Stimulated activated naive B cell treated with anti-CD40 and anti-IgM and Interleukin-4, amounts not matched to agents 10 μg/mL and 1 μg/mL and 100 μg/mL, for 72 hours (primary cell): ENCODE measurements at regions not wholly inside any gene's neighbourhood (a gene's known extent, or its start where the extent isn't known, plus 50 kb on each side); places are given as distances from the start of the nearest gene placed in this dataset.

Experiments used
- ATAC-seq, 2 donors: fragments of 150-1000 bp; cut with Tn5 transposase; replicated peaks; 2 replicates each; pipeline ENCODE4 v1.10.0; 2021; ENCODE audit warnings: moderate library complexity in 1 of 2
- DNase-seq: peaks from one replicate; pipeline ENCODE4 v3.0.0; 2021
- H3K27ac Mint-ChIP-seq: one replicate; pipeline ENCODE4 v1.8.0; 2022; ENCODE audit warnings: mild to moderate bottlenecking, mixed read lengths
- H3K27me3 Mint-ChIP-seq, 2 donors: one replicate each; pipeline ENCODE4 v1.8.0; 2022; ENCODE audit warnings: mixed read lengths in 2 of 2
- H3K36me3 Mint-ChIP-seq, 2 donors: one replicate each; pipeline ENCODE4 v1.8.0; 2022; ENCODE audit warnings: mixed read lengths in 2 of 2, mild to moderate bottlenecking in 1 of 2
- H3K4me1 Mint-ChIP-seq, 2 donors: one replicate each; pipeline ENCODE4 v1.8.0; 2022; ENCODE audit warnings: mixed read lengths in 2 of 2, mild to moderate bottlenecking in 1 of 2
- H3K4me3 Mint-ChIP-seq, 2 donors: one replicate each; pipeline ENCODE4 v1.8.0; 2022; ENCODE audit warnings: mild to moderate bottlenecking in 2 of 2, mixed read lengths in 2 of 2, moderate library complexity in 1 of 2
- H3K9me3 Mint-ChIP-seq, 2 donors: one replicate each; pipeline ENCODE4 v1.8.0; 2022; ENCODE audit warnings: mixed read lengths in 2 of 2, mild to moderate bottlenecking in 1 of 2

GRCh38 chr16:6133009-6133557 is 1035.5 kb upstream of the EEF2KMT start:
- H3K4me1 Mint-ChIP-seq, result no peaks in the 10 kb centered on the region
- H3K9me3 Mint-ChIP-seq, result peaks cover 4 to 6% of the 10 kb centered on the region in 2 donors
- H3K27ac Mint-ChIP-seq, result no peak overlapping the region

DNA sequence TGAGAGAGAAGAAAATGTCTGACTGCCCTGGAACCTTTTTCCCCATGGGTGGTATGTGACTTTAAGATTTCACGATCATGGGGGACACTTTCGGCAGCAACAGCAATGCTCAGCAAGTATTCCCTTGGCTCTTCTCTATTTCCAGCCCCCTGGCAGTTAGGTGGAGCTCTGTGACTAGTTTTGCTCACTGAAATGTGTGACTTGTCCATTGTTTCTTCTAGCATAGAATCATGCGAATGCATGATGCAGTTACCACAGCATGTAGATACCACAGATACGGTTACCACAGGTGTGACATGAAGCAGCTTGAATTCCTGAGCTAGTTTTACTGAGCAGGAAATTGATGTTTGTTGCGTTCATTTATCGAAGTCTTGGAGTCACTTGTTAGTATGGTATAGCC is 1034.5 kb upstream of the EEF2KMT start:
- H3K4me3 Mint-ChIP-seq, result no peak overlapping the region

More at GRCh38 chr16:6133009-6133557, 1035.5 kb upstream of the EEF2KMT start:
- H3K27me3 Mint-ChIP-seq, result no peaks in the 10 kb centered on the region
- no peak overlapping the region for H3K4me3 Mint-ChIP-seq
- no peak for DNase-seq
- ATAC-seq, result no peak
- no peaks in the 10 kb centered on the region for H3K36me3 Mint-ChIP-seq

GRCh38 chr16:6131526-6132050 is 1034.0 kb upstream of the EEF2KMT start:
- no peaks in the 10 kb centered on the region for H3K4me1 Mint-ChIP-seq
- H3K9me3 Mint-ChIP-seq, result peaks cover 4 to 6% of the 10 kb centered on the region in 2 donors
- H3K4me3 Mint-ChIP-seq, result no peak overlapping the region
- no peaks in the 10 kb centered on the region for H3K36me3 Mint-ChIP-seq
- DNase-seq, result no peak
- ATAC-seq, result no peak
- H3K27ac Mint-ChIP-seq, result no peak overlapping the region
- no peaks in the 10 kb centered on the region for H3K27me3 Mint-ChIP-seq

More for the DNA sequence above, 1034.5 kb upstream of the EEF2KMT start:
- DNase-seq (no peak), ATAC-seq (no peak)
- Mint-ChIP-seq H3K36me3 (no peaks in the 10 kb centered on the region), H3K27me3 (no peaks in the 10 kb centered on the region), H3K27ac (no peak overlapping the region), H3K4me1 (no peaks in the 10 kb centered on the region), H3K9me3 (peaks cover 4 to 6% of the 10 kb centered on the region in 2 donors)

- no peaks in the 10 kb centered on the region for H3K27me3 Mint-ChIP-seq
- no peaks in the 10 kb centered on the region for H3K4me1 Mint-ChIP-seq
- ATAC-seq, result no peak
Measured at GRCh38 chr16:6125483-6126259, 1028.1 kb upstream of the EEF2KMT start.

GRCh38 chr16:6124136-6124535 is 1026.5 kb upstream of the EEF2KMT start:
- peaks cover 2 to 4% of the 10 kb centered on the region in 2 donors for H3K9me3 Mint-ChIP-seq
- H3K36me3 Mint-ChIP-seq, result no peaks in the 10 kb centered on the region
- H3K27ac Mint-ChIP-seq, result no peak overlapping the region
- H3K4me1 Mint-ChIP-seq, result no peaks in the 10 kb centered on the region
- ATAC-seq, result no peak
- H3K27me3 Mint-ChIP-seq, result no peaks in the 10 kb centered on the region
- DNase-seq, result no peak
- H3K4me3 Mint-ChIP-seq, result no peak overlapping the region

More at GRCh38 chr16:6125483-6126259, 1028.1 kb upstream of the EEF2KMT start:
- Mint-ChIP-seq H3K27ac (no peak overlapping the region), H3K9me3 (peaks cover 3 to 4% of the 10 kb centered on the region in 2 donors), H3K4me3 (no peak overlapping the region), H3K36me3 (no peaks in the 10 kb centered on the region)
- no peak for DNase-seq

DNA sequence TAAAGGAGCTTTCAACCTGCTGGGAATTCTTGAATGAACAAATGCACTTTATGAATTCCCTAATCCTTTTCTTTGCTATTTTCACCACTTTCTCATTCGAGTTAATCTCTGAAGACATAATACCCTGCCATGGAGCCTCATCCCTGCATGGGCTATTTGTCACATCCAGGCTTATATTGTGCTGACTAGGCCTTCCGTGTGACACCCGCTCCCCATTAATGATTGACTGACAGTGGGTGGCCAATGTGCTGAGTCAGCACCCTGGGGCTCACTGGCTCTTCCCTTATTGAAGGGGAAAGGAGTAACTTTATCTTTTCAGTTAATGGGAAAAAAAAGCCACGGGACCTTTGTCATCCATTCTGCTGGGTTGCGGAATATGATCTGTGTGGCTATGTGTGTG is 1024.8 kb upstream of the EEF2KMT start:
- Mint-ChIP-seq H3K36me3 (no peaks in the 10 kb centered on the region), H3K27ac (no peak overlapping the region), H3K27me3 (no peaks in the 10 kb centered on the region), H3K9me3 (peaks cover 2 to 5% of the 10 kb centered on the region in 2 donors), H3K4me1 (no peaks in the 10 kb centered on the region), H3K4me3 (no peak overlapping the region)
- DNase-seq (no peak), ATAC-seq (no peak)

GRCh38 chr16:6114691-6115090 is 1017.1 kb upstream of the EEF2KMT start:
- Mint-ChIP-seq H3K27ac (no peak overlapping the region), H3K4me1 (no peaks in the 10 kb centered on the region), H3K4me3 (no peak overlapping the region), H3K36me3 (no peaks in the 10 kb centered on the region), H3K27me3 (no peaks in the 10 kb centered on the region), H3K9me3 (peaks cover 2 to 5% of the 10 kb centered on the region in 2 donors)
- ATAC-seq (no peak), DNase-seq (no peak)

DNA sequence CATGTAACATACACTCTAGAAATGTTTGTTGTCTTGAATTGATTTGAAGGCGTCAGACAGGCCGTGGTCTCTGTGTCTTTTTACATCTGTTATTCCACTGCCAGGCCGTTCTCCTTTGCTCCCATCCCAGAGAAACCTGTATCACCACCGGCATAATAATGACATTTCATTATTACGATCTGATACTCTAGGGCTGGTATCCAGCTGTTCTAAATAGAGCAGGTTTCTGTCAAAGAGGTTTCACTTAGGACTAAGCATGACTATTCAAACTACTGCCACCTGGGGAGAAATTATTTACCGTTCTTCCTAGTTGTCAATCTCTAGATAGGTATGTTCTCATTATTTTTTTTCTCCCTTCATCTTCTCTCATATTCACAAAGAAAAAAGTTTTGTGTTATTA is 1016.2 kb upstream of the EEF2KMT start:
- DNase-seq, result no peak
- Mint-ChIP-seq H3K4me1 (no peaks in the 10 kb centered on the region), H3K4me3 (no peak overlapping the region)

DNA sequence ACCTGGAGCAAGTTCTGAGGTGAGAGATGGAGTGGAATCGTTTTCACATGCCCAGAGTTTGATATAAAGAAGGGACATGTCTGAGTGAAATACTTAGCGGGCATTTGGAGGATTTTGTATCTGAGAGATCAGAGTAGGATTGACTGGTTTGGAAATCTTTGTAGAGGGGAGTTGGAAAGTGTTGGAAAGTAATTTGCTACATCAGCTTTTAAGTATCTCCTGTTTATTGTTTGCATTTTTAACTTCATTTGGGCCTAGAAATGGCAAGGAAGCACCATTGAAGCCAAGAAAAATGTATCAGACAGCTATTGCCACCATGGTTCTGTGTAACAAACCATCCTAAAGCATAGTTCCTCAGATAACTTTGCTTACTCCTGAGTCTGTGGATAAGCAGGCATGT is 1015.1 kb upstream of the EEF2KMT start:
- ATAC-seq (no peak), DNase-seq (no peak)
- H3K4me1 Mint-ChIP-seq, result no peaks in the 10 kb centered on the region
- H3K4me3 Mint-ChIP-seq, result no peak overlapping the region
- no peaks in the 10 kb centered on the region for H3K36me3 Mint-ChIP-seq
- H3K27ac Mint-ChIP-seq, result no peak overlapping the region
- no peaks in the 10 kb centered on the region for H3K27me3 Mint-ChIP-seq
- peaks cover 0 to 2% of the 10 kb centered on the region in 2 donors for H3K9me3 Mint-ChIP-seq

More for the DNA sequence above, 1016.2 kb upstream of the EEF2KMT start:
- no peak for ATAC-seq
- Mint-ChIP-seq H3K36me3 (no peaks in the 10 kb centered on the region), H3K9me3 (peaks cover 2 to 4% of the 10 kb centered on the region in 2 donors), H3K27ac (no peak overlapping the region), H3K27me3 (no peaks in the 10 kb centered on the region)

- ATAC-seq, result no peak
- peaks cover 0 to 3% of the 10 kb centered on the region in 2 donors for H3K9me3 Mint-ChIP-seq
- no peaks in the 10 kb centered on the region for H3K4me1 Mint-ChIP-seq
- no peak overlapping the region for H3K4me3 Mint-ChIP-seq
- H3K36me3 Mint-ChIP-seq, result no peaks in the 10 kb centered on the region
- no peaks in the 10 kb centered on the region for H3K27me3 Mint-ChIP-seq
- no peak for DNase-seq
- no peak overlapping the region for H3K27ac Mint-ChIP-seq
Measured at GRCh38 chr16:6111390-6111789, 1013.8 kb upstream of the EEF2KMT start.

DNA sequence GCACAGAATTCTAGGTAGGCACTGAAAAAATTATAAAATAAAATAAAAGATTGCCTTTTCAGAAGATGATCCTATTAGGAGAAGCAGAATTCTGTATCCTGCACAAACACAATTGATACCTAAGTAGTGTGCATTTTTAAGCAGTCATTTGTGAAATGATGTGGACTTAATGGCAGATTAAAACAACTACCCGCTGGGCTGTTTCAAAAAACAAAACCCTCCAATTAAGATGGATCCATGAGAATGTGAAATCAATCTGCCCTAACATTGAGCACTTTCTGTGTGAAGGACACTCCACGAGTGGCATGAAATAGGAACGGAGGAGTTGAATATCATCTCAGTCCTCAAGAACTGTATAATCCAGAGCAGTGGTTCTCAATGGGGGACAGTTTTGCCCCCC is 1012.8 kb upstream of the EEF2KMT start:
- Mint-ChIP-seq H3K9me3 (peaks cover 0 to 3% of the 10 kb centered on the region in 2 donors), H3K4me1 (no peaks in the 10 kb centered on the region), H3K27me3 (no peaks in the 10 kb centered on the region), H3K4me3 (no peak overlapping the region), H3K27ac (no peak overlapping the region), H3K36me3 (no peaks in the 10 kb centered on the region)
- ATAC-seq (no peak), DNase-seq (no peak)

GRCh38 chr16:6106061-6106460 is 1008.5 kb upstream of the EEF2KMT start:
- peaks cover 7 to 9% of the 10 kb centered on the region in 2 donors for H3K9me3 Mint-ChIP-seq
- H3K27ac Mint-ChIP-seq, result no peak overlapping the region
- H3K4me1 Mint-ChIP-seq, result no peaks in the 10 kb centered on the region
- no peaks in the 10 kb centered on the region for H3K27me3 Mint-ChIP-seq
- no peak overlapping the region for H3K4me3 Mint-ChIP-seq
- no peak for DNase-seq
- no peaks in the 10 kb centered on the region for H3K36me3 Mint-ChIP-seq
- ATAC-seq, result no peak

- H3K36me3 Mint-ChIP-seq, result no peaks in the 10 kb centered on the region
- H3K27ac Mint-ChIP-seq, result no peak overlapping the region
- ATAC-seq (no peak), DNase-seq (no peak)
- no peaks in the 10 kb centered on the region for H3K27me3 Mint-ChIP-seq
- no peak overlapping the region for H3K4me3 Mint-ChIP-seq
- H3K4me1 Mint-ChIP-seq, result no peaks in the 10 kb centered on the region
- H3K9me3 Mint-ChIP-seq, result peaks cover 7 to 9% of the 10 kb centered on the region in 2 donors
Measured at GRCh38 chr16:6105115-6105514, 1007.5 kb upstream of the EEF2KMT start.

DNA sequence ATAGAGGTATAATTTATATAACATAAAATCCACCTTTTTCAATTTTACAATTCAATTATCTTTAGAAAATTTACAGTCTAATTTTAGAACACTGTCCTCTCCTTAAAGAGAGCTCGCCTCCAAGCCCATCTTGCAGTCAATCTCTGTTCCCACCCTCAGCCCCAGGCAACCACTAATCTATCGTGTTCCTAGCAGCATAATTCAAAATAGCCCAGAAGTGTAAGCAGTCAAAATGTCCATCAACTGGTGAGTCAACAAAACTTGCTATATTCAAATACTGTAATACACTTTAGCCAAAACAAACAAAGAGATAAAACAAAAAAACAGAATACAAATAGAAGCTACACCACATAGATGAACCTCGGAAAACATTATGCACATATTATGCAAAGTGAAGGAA is 1006.8 kb upstream of the EEF2KMT start:
- no peak overlapping the region for H3K27ac Mint-ChIP-seq
- H3K9me3 Mint-ChIP-seq, result peaks cover 7 to 9% of the 10 kb centered on the region in 2 donors
- no peaks in the 10 kb centered on the region for H3K36me3 Mint-ChIP-seq
- DNase-seq (no peak), ATAC-seq (no peak)
- no peaks in the 10 kb centered on the region for H3K4me1 Mint-ChIP-seq
- no peak overlapping the region for H3K4me3 Mint-ChIP-seq
- no peaks in the 10 kb centered on the region for H3K27me3 Mint-ChIP-seq

DNA sequence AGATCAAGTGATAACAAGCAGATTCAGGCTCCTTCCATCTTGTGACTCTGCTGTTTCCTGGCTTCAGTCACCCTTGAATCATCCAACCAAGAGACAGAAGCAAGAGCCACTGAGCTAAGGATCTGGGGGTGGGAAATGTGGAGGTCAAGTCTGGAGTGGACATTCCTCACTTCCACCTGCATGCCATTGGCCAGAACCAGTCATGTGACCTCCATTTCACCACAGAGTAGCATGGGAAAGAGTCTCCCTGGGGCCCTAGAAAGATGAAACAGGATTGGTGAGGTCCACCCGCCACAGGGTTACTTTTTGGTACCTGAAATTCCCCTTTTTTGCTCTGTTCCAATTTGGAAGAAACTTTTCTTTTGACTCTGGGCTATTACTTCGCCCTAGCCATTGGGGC is 1006.0 kb upstream of the EEF2KMT start:
- no peaks in the 10 kb centered on the region for H3K4me1 Mint-ChIP-seq
- no peak overlapping the region for H3K4me3 Mint-ChIP-seq
- no peak for ATAC-seq
- H3K9me3 Mint-ChIP-seq, result peaks cover 7 to 9% of the 10 kb centered on the region in 2 donors
- H3K27ac Mint-ChIP-seq, result no peak overlapping the region
- DNase-seq, result no peak
- no peaks in the 10 kb centered on the region for H3K36me3 Mint-ChIP-seq
- H3K27me3 Mint-ChIP-seq, result no peaks in the 10 kb centered on the region
